ENCODE measurements at regions not wholly inside any gene's neighbourhood (a gene's known extent, or its start where the extent isn't known, plus 50 kb on each side); places are given as distances from the start of the nearest gene placed in this dataset.
"Not testable (repeated sequence)": the region's sequence is repeated elsewhere in the genome, so short reads cannot be mapped to it uniquely, and the experiment has no call there.

DNA sequence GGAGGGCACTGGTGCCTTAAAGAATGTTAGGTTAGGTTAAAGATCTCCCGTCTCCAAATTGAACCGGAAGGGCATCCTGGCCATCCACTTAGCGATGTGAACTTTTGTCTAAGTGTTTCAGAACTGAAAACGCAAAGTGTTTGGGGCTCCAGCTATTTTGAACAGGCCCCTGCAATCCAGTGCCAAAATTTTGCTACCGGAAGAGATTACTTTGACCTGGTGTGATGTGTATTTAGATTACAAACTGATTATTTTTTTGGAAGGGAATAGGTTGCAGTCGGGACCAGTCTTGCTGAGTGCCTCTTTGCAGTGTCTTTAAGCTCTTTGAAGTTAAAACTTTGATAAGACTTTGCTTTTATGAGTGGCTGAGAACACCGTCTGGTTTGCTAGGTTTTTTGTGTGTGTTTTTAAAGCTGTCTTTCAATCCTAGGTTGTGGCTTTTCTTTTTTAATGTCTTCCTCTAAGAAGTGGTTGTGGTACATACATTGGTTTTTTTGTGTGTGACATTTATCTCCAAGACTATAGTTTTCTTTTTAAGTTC is 179.6 kb downstream of the OR4M2 start (continued):
- TF ChIP-seq ZFP69B (tag by site-specific recombination; IDR thresholded peaks at IDR 0.05) (no peak), HOXC10 (CRISPR knock-in tag; IDR thresholded peaks at IDR 0.05) (no peak)

DNA sequence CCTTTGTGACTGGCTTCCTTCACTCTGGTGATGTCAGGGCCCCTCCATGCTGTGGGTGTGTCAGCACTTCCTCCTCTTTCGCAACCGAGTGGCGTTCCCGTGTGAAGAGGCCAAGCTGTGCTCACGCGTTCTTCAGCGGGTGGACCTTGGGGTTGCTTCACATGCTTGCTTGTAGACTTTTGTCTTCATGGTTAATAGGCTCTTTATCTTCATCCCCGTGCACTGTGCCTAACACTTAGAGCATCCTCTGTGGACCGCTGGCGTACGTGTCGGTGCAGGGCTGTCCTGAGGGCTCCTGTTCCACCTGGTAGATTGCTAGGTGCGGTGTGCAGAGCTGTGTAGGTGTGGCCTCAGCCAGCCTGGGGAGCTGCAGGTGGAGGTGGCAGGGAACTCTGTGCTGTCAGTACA is 182.3 kb downstream of the OR4M2 start:
- H3K4me3 ChIP-seq (ENCODE audit: low read depth, low read length): no peak overlapping the region
- no peaks in the 10 kb centered on the region for H3K4me1 ChIP-seq (ENCODE audit: control insufficient read depth, insufficient read depth, low read length)
- H3K27ac ChIP-seq (ENCODE audit: extremely low read depth, low read depth, low read length): no peak overlapping the region
- H3K9me3 ChIP-seq (ENCODE audit: control insufficient read depth, insufficient read depth, low read depth, low read length): no peaks in the 10 kb centered on the region
- CTCF ChIA-PET: no interaction called here
- no peak for TF ChIP-seq ZFP37 (tag by site-specific recombination; IDR thresholded peaks at IDR 0.05)
- no peak for TF ChIP-seq FEZF1 (tag by site-specific recombination; IDR thresholded peaks at IDR 0.05)
- TF ChIP-seq ZNF670 (tag by site-specific recombination; IDR thresholded peaks at IDR 0.05; ENCODE audit: low read depth): no peak
- no peak for TF ChIP-seq ZNF175 (tag by site-specific recombination; IDR thresholded peaks at IDR 0.05)
- no peak for TF ChIP-seq ZNF350 (tag by site-specific recombination; IDR thresholded peaks at IDR 0.05)
- no peak for TF ChIP-seq ZNF843 (tag by site-specific recombination; IDR thresholded peaks at IDR 0.05)
- TF ChIP-seq ZNF37A (tag by site-specific recombination; IDR thresholded peaks at IDR 0.05): no peak
- TF ChIP-seq, protein P1, sequence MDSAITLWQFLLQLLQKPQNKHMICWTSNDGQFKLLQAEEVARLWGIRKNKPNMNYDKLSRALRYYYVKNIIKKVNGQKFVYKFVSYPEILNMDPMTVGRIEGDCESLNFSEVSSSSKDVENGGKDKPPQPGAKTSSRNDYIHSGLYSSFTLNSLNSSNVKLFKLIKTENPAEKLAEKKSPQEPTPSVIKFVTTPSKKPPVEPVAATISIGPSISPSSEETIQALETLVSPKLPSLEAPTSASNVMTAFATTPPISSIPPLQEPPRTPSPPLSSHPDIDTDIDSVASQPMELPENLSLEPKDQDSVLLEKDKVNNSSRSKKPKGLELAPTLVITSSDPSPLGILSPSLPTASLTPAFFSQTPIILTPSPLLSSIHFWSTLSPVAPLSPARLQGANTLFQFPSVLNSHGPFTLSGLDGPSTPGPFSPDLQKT (IDR thresholded peaks at IDR 0.05; ENCODE audit: borderline replicate concordance, low read depth, low read length): no peak
- TF ChIP-seq BCL11A (tag by site-specific recombination; IDR thresholded peaks at IDR 0.05; ENCODE audit: low read depth): no peak
- no peak for TF ChIP-seq ZNF211 (tag by site-specific recombination; IDR thresholded peaks at IDR 0.05; ENCODE audit: low read depth)
- TF ChIP-seq ZNF600 (tag by site-specific recombination; IDR thresholded peaks at IDR 0.05): no peak
- no peak for TF ChIP-seq ZNF157 (tag by site-specific recombination; IDR thresholded peaks at IDR 0.05)
- TF ChIP-seq ZNF221 (tag by site-specific recombination; IDR thresholded peaks at IDR 0.05; ENCODE audit: borderline replicate concordance): no peak
- TF ChIP-seq, protein P2, sequence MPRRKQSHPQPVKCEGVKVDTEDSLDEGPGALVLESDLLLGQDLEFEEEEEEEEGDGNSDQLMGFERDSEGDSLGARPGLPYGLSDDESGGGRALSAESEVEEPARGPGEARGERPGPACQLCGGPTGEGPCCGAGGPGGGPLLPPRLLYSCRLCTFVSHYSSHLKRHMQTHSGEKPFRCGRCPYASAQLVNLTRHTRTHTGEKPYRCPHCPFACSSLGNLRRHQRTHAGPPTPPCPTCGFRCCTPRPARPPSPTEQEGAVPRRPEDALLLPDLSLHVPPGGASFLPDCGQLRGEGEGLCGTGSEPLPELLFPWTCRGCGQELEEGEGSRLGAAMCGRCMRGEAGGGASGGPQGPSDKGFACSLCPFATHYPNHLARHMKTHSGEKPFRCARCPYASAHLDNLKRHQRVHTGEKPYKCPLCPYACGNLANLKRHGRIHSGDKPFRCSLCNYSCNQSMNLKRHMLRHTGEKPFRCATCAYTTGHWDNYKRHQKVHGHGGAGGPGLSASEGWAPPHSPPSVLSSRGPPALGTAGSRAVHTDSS (tag by site-specific recombination; IDR thresholded peaks at IDR 0.05): no peak
- TF ChIP-seq, protein P3, sequence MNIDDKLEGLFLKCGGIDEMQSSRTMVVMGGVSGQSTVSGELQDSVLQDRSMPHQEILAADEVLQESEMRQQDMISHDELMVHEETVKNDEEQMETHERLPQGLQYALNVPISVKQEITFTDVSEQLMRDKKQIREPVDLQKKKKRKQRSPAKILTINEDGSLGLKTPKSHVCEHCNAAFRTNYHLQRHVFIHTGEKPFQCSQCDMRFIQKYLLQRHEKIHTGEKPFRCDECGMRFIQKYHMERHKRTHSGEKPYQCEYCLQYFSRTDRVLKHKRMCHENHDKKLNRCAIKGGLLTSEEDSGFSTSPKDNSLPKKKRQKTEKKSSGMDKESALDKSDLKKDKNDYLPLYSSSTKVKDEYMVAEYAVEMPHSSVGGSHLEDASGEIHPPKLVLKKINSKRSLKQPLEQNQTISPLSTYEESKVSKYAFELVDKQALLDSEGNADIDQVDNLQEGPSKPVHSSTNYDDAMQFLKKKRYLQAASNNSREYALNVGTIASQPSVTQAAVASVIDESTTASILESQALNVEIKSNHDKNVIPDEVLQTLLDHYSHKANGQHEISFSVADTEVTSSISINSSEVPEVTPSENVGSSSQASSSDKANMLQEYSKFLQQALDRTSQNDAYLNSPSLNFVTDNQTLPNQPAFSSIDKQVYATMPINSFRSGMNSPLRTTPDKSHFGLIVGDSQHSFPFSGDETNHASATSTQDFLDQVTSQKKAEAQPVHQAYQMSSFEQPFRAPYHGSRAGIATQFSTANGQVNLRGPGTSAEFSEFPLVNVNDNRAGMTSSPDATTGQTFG (tag by site-specific recombination; IDR thresholded peaks at IDR 0.05; ENCODE audit: borderline replicate concordance): no peak
- no peaks in the 10 kb centered on the region for H3K36me3 ChIP-seq (ENCODE audit: control insufficient read depth in 2 of 2, insufficient read depth in 1 of 2, low read length in 2 of 2)
- POLR2A ChIA-PET: no interaction called here

DNA sequence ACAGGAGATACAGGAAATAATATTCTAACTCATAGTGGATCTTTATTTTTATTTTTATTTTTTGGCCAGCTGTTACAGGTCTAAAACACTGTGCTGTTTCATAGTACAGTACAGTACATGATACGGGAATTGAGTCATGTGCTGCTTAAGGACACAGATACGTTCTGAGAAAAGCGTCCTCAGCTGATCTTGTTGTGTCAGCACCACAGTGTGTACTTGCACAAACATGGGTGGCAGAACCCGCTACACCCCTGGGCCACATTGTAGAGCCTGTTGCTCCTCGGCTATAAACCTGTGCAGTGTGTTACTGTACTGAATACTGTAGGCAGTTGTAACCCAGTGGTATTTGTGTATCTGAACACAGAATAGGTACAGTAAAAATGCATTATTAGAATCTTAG is 183.4 kb downstream of the OR4M2 start:
- ChIA-PET CTCF (no interaction called here), POLR2A (no interaction called here)
- H3K9me3 ChIP-seq (ENCODE audit: control insufficient read depth, insufficient read depth, low read depth, low read length): no peaks in the 10 kb centered on the region
- H3K27ac ChIP-seq (ENCODE audit: extremely low read depth, low read depth, low read length): no peak overlapping the region
- TF ChIP-seq ZIC2 (tag by site-specific recombination; IDR thresholded peaks at IDR 0.05) (no peak), ZSCAN16 (tag by site-specific recombination; IDR thresholded peaks at IDR 0.05) (no peak), ZNF623 (tag by site-specific recombination; IDR thresholded peaks at IDR 0.05) (no peak), ZNF585B (tag by site-specific recombination; IDR thresholded peaks at IDR 0.05) (no peak)
- TF ChIP-seq, protein P4, sequence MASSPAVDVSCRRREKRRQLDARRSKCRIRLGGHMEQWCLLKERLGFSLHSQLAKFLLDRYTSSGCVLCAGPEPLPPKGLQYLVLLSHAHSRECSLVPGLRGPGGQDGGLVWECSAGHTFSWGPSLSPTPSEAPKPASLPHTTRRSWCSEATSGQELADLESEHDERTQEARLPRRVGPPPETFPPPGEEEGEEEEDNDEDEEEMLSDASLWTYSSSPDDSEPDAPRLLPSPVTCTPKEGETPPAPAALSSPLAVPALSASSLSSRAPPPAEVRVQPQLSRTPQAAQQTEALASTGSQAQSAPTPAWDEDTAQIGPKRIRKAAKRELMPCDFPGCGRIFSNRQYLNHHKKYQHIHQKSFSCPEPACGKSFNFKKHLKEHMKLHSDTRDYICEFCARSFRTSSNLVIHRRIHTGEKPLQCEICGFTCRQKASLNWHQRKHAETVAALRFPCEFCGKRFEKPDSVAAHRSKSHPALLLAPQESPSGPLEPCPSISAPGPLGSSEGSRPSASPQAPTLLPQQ (tag by site-specific recombination; IDR thresholded peaks at IDR 0.05): no peak
- H3K4me1 ChIP-seq (ENCODE audit: control insufficient read depth, insufficient read depth, low read length): no peaks in the 10 kb centered on the region
- no peaks in the 10 kb centered on the region for H3K36me3 ChIP-seq (ENCODE audit: control insufficient read depth in 2 of 2, insufficient read depth in 1 of 2, low read length in 2 of 2)
- no peak overlapping the region for H3K4me3 ChIP-seq (ENCODE audit: low read depth, low read length)

DNA sequence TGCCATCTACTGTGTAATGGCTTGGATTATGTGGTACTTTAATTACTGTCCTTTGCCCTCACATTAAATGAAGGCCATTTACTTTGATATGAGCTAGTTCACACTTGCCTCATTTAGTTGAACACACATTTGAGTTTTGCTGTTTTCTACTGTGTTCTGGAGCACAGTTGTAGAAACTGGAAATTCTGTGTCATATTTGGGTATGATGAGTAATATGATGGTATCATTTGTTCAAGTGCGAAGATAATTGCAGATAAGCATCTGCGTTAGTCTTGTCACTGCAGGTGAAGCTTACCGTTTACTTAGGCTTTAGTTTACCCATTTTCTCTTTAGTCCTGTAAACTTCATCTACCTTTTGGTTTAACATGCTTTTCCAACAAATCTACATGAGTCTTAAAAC is 183.9 kb downstream of the OR4M2 start:
- POLR2A ChIA-PET; H3K36me3 ChIP-seq (ENCODE audit: control insufficient read depth in 2 of 2, insufficient read depth in 1 of 2, low read length in 2 of 2); CTCF ChIA-PET: not testable (repeated sequence)

More for the DNA sequence above, 183.9 kb downstream of the OR4M2 start:
- not testable (repeated sequence) for H3K4me1 ChIP-seq (ENCODE audit: control insufficient read depth, insufficient read depth, low read length); H3K9me3 ChIP-seq (ENCODE audit: control insufficient read depth, insufficient read depth, low read depth, low read length); H3K4me3 ChIP-seq (ENCODE audit: low read depth, low read length); H3K27ac ChIP-seq (ENCODE audit: extremely low read depth, low read depth, low read length)
